PFSK-1 (cell line): ENCODE measurements at regions not wholly inside any gene's neighbourhood (a gene's known extent, or its start where the extent isn't known, plus 50 kb on each side); places are given as distances from the start of the nearest gene placed in this dataset.

Experiments used
- FOXP2 ChIP-seq: optimal IDR thresholded peaks from 2 replicates; pipeline ENCODE3; 2011; ENCODE audit warnings: borderline replicate concordance, control low read depth, inconsistent platforms; ENCODE audit not compliant: insufficient read depth; ENCODE audit errors: extremely low read length, extremely low read depth
- POLR2AphosphoS5 ChIP-seq: IDR thresholded peaks from 2 replicates; pipeline ENCODE4 v1.6.1; 2012; ENCODE audit warnings: low read depth, mild to moderate bottlenecking, control low read depth, low read length, moderate library complexity
- SIN3A ChIP-seq: IDR thresholded peaks from 2 replicates; pipeline ENCODE4 v1.6.1; 2012; ENCODE audit warnings: mild to moderate bottlenecking, low read length, moderate library complexity, borderline replicate concordance; ENCODE audit not compliant: insufficient read depth
- TAF1 ChIP-seq: IDR thresholded peaks from 2 replicates; pipeline ENCODE4 v1.6.1; 2012; ENCODE audit warnings: low read length, control low read depth, borderline replicate concordance; ENCODE audit not compliant: insufficient read depth
- TF ChIP-seq, protein P1 (sequence below), 2 experiments: IDR thresholded peaks; 2 replicates each; pipeline versions ENCODE4 v1.6.1 to v1.8.0; 2011 to 2012; ENCODE audit warnings: low read depth in 2 of 2, low read length in 2 of 2, control low read depth in 1 of 2, inconsistent platforms in 1 of 2, mild to moderate bottlenecking in 1 of 2, moderate library complexity in 1 of 2; ENCODE audit not compliant: insufficient read depth in 1 of 2

DNA sequence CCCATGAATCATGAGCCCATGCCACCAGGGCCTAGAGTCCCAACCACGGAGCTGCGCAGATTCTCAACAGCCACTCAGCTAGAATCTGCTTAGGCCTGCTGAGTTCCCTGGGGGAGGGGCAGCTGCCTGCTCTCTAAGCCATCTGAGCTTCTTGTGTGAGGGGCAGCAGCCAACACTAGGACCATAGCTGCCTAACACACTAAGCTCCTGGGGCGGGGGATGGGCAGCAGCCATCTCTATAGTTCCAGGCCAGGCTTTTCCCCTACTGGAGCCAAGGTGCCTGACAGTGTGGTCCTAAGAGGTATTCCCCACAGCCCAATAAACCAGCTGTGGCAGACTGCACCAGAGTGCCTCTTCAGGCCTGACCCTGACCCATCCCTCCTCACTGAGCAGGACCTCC lies 255.9 kb upstream of the ACO1 start:
- TF ChIP-seq, protein P1, sequence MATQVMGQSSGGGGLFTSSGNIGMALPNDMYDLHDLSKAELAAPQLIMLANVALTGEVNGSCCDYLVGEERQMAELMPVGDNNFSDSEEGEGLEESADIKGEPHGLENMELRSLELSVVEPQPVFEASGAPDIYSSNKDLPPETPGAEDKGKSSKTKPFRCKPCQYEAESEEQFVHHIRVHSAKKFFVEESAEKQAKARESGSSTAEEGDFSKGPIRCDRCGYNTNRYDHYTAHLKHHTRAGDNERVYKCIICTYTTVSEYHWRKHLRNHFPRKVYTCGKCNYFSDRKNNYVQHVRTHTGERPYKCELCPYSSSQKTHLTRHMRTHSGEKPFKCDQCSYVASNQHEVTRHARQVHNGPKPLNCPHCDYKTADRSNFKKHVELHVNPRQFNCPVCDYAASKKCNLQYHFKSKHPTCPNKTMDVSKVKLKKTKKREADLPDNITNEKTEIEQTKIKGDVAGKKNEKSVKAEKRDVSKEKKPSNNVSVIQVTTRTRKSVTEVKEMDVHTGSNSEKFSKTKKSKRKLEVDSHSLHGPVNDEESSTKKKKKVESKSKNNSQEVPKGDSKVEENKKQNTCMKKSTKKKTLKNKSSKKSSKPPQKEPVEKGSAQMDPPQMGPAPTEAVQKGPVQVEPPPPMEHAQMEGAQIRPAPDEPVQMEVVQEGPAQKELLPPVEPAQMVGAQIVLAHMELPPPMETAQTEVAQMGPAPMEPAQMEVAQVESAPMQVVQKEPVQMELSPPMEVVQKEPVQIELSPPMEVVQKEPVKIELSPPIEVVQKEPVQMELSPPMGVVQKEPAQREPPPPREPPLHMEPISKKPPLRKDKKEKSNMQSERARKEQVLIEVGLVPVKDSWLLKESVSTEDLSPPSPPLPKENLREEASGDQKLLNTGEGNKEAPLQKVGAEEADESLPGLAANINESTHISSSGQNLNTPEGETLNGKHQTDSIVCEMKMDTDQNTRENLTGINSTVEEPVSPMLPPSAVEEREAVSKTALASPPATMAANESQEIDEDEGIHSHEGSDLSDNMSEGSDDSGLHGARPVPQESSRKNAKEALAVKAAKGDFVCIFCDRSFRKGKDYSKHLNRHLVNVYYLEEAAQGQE (IDR thresholded peaks at IDR 0.05; ENCODE audit: insufficient read depth in 1 of 2, low read depth in 2 of 2, low read length in 2 of 2) = no peak
- TF ChIP-seq SIN3A (no peak), FOXP2 (no peak), POLR2AphosphoS5 (no peak), TAF1 (no peak)

DNA sequence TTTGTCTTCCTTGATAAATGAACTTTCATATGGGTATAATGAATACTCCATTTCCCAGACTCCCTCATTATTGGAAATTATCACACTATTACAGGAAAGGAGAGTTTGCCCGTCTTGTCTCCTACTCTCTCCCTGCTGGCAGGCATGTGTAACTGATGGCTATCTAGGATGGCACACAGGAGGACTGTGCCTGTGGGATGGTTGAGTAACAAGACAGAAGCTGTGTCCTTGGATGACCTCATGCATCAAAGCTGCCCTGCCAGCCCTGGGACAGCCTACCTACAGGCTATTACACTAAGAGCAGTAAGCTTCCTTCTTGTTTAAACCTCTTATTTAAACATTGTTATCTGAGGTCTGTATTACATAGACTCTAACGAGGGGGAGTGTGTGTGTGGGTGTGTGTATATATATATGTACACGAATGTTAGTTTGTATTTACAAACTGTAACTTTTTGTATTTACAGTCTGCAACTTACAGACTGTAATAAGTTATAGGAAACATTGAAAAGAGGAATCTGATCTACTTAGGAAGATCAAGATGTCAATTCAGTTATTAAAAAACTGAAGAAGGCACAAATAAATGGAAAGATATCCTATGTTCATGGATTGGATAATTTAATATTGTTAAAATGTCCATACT lies 247.6 kb upstream of the ACO1 start:
- TF ChIP-seq FOXP2 = no peak
- TF ChIP-seq SIN3A = no peak
- TF ChIP-seq, protein P1 (IDR thresholded peaks at IDR 0.05; ENCODE audit: insufficient read depth in 1 of 2, low read depth in 2 of 2, low read length in 2 of 2) = no peak
- no peak for TF ChIP-seq TAF1
- no peak for TF ChIP-seq POLR2AphosphoS5

DNA sequence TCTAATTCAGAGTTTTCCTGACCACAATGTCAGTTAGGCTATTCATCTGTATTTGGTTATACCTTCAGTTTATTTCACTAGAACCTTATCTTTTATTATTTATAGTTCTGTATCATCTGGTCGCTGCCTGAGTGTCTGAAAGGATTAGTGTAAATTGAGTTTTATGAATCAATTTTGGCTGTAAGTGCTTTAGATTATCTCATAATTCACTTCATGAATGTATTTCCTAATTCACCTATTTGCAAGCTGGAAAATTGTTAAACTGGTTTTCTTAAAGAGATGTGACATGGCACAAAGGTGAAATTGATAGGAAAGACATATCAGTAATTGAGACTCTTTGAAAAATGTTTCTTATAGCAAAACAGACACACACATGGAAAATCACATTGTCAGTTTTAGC lies 242.4 kb upstream of the ACO1 start:
- TF ChIP-seq POLR2AphosphoS5 (no peak), SIN3A (no peak), TAF1 (no peak), FOXP2 (no peak)
- TF ChIP-seq, protein P1 (IDR thresholded peaks at IDR 0.05; ENCODE audit: insufficient read depth in 1 of 2, low read depth in 2 of 2, low read length in 2 of 2) = no peak

DNA sequence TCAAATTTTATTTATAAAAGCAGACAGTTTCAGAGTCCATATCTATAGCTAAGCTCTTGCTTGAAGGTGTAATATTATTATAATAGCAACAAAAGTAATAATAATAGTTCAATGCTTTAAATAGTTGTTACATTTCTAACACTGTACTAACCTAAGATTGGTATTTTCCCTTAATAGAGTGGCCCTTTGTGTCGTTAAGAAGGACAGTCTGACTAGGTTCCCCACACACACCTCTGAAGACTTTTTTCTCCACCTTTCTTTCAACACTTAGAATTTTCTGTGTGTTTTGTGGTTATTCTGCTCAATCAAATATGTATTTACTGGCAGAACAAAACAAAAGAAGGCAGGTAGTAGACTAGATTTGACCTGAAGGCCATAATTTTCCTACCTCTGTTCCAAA lies 223.2 kb upstream of the ACO1 start:
- TF ChIP-seq POLR2AphosphoS5 = no peak
- no peak for TF ChIP-seq TAF1
- TF ChIP-seq, protein P1 (IDR thresholded peaks at IDR 0.05; ENCODE audit: insufficient read depth in 1 of 2, low read depth in 2 of 2, low read length in 2 of 2) = no peak
- TF ChIP-seq FOXP2 = no peak
- TF ChIP-seq SIN3A = no peak

DNA sequence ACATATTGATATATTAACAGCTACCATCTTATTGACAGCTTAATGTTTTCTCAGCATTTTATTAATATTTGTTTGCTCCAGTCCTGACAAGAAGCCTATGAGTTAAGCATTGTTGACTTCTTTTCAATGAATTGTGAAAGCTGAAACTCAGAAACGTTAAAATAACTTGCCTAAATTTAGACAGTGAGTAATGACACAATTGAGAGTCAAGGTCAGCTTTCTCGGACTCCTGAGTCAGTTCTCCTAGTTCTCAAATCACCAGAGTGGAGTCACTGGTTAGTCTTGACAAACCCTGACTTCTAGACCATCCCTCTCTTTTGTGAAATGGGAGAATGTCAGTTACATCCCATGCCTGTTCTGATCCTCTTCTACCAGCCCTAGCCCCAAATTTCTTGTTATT lies 222.7 kb upstream of the ACO1 start:
- TF ChIP-seq FOXP2 = no peak
- TF ChIP-seq POLR2AphosphoS5 = no peak
- TF ChIP-seq TAF1 = no peak
